ENCODE measurements at regions not wholly inside any gene's neighbourhood (a gene's known extent, or its start where the extent isn't known, plus 50 kb on each side); places are given as distances from the start of the nearest gene placed in this dataset.
A peak's percentile ranks its signal among the peaks of the same experiment; 100 is the strongest.

GRCh38 chr6:156416391-156416790, 360.8 kb upstream of the ARID1B start (continued):
- TF ChIP-seq CTCF (IDR thresholded peaks at IDR 0.05 in 2 of 3, conservative IDR thresholded peaks at IDR 0.05 in 1 of 3; ENCODE audit: borderline replicate concordance in 1 of 3, insufficient read depth in 1 of 3, low read depth in 2 of 3, low read length in 2 of 3), result no peak

- Histone ChIP-seq H3K4me2 (ENCODE audit: low read length) (no peak overlapping the region), H3K9me2 (ENCODE audit: insufficient read depth) (no peaks in the 10 kb centered on the region), H3K4me1 (ENCODE audit: control insufficient read depth in 1 of 2, insufficient read depth in 2 of 2, low read length in 2 of 2) (no peaks in the 10 kb centered on the region), H3K79me2 (ENCODE audit: insufficient read depth, low read length) (no peaks in the 10 kb centered on the region), H3K4me3 (replicated peaks in 1 of 2; ENCODE audit: low read depth in 1 of 2, low read length in 2 of 2) (no peak overlapping the region), H3K36me3 (ENCODE audit: control insufficient read depth in 1 of 2, insufficient read depth in 2 of 2, low read length in 2 of 2) (no peaks in the 10 kb centered on the region), H3K9me3 (ENCODE audit: control insufficient read depth in 1 of 2, insufficient read depth in 1 of 2, low read depth in 1 of 2, low read length in 2 of 2) (no peaks in the 10 kb centered on the region), H3K27ac (ENCODE audit: low read depth, low read length) (no peak overlapping the region), H3K27me3 (ENCODE audit: insufficient read depth, low read length) (no peaks in the 10 kb centered on the region), H3K9ac (ENCODE audit: low read length) (no peak overlapping the region), H2AFZ (ENCODE audit: low read depth, low read length, poor library complexity, severe bottlenecking) (no peak overlapping the region), H4K20me1 (ENCODE audit: insufficient read depth) (no peaks in the 10 kb centered on the region)
- ATAC-seq (no peak), DNase-seq (ENCODE audit: low read depth, low spot score) (no peak)
- intact Hi-C loops (cut with micrococcal nuclease), result no loop called here
- ChIA-PET CTCF (no interaction called here), POLR2A (no interaction called here), RAD21 (ENCODE audit: low non-redundant PET in 1 of 2, low total read pairs in 2 of 2, uncharacterized antibody in 2 of 2, unreplicated experiment in 2 of 2) (no interaction called here)
- BruUV-seq (replicated peaks), result no TSS peak
- TF ChIP-seq ZBTB33 (IDR thresholded peaks at IDR 0.05; ENCODE audit: extremely low read depth, insufficient replicate concordance, low read length), result no peak
- TF ChIP-seq JUND (IDR thresholded peaks at IDR 0.05), result peak; percentile 21; the same call in 1 of the 2 replicates
- TF ChIP-seq CTCF (IDR thresholded peaks at IDR 0.05 in 2 of 3, conservative IDR thresholded peaks at IDR 0.05 in 1 of 3; ENCODE audit: borderline replicate concordance in 1 of 3, insufficient read depth in 1 of 3, low read depth in 2 of 3, low read length in 2 of 3), result no peak
Observed at GRCh38 chr6:156413154-156413553, 364.0 kb upstream of the ARID1B start.
